ENCODE measurements at regions not wholly inside any gene's neighbourhood (a gene's known extent, or its start where the extent isn't known, plus 50 kb on each side); places are given as distances from the start of the nearest gene placed in this dataset.
"Not testable (repeated sequence)": the region's sequence is repeated elsewhere in the genome, so short reads cannot be mapped to it uniquely, and the experiment has no call there.

DNA sequence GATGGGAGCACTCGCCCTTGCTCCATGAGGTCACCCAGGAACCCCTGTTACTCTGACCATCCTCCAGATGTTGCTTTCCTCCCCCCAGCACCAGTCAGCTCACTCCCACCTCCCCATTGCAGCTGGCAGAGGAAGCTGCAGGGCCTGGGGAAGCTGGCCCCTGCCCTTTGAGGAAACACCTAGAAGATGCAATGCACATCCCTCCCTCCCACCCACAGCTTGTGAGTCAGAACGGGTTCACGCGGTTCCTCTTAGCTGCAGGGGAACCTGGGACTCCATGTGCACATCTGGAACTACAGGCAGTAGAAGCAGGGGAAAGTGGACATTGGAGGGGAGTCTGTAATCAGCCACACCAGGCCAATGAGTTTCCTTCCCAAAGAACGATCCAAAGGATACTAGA, 96.9 kb downstream of the KATNIP start:
- H3K4me1 Mint-ChIP-seq (ENCODE audit: low read depth), result no peaks in the 10 kb centered on the region
- ATAC-seq (no peak), DNase-seq (no peak)
- no peaks in the 10 kb centered on the region for H3K27me3 Mint-ChIP-seq (ENCODE audit: low read depth)
- peaks cover 14% of the 10 kb centered on the region for H3K36me3 Mint-ChIP-seq (ENCODE audit: insufficient read depth)
- no peak overlapping the region for H3K4me3 Mint-ChIP-seq
- H3K9me3 Mint-ChIP-seq, result no peaks in the 10 kb centered on the region

DNA sequence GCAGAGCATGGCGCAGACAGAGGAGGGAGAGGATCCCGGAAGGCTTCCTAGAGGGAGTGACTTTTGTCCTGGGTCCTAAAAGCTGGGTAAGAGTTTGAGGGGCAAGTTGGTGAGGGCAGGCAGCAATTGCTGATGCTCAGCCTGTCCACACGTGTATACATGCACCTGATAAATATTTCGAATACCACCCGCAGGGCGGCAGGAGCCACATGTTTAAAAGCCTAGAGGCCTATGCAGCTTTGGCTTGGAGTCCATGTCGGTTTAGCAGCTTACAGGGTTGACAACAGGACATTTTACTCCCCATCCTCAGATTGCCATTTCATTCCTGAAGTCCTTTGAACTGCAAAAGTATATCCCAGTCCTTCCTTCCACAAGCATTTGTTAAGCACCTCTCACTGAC, 99.1 kb downstream of the KATNIP start:
- Mint-ChIP-seq H3K4me3 (no peak overlapping the region), H3K9me3 (no peaks in the 10 kb centered on the region), H3K4me1 (ENCODE audit: low read depth) (no peaks in the 10 kb centered on the region), H3K27me3 (ENCODE audit: low read depth) (no peaks in the 10 kb centered on the region), H3K36me3 (ENCODE audit: insufficient read depth) (peaks cover 15% of the 10 kb centered on the region)
- no peak for ATAC-seq
- DNase-seq, result no peak

DNA sequence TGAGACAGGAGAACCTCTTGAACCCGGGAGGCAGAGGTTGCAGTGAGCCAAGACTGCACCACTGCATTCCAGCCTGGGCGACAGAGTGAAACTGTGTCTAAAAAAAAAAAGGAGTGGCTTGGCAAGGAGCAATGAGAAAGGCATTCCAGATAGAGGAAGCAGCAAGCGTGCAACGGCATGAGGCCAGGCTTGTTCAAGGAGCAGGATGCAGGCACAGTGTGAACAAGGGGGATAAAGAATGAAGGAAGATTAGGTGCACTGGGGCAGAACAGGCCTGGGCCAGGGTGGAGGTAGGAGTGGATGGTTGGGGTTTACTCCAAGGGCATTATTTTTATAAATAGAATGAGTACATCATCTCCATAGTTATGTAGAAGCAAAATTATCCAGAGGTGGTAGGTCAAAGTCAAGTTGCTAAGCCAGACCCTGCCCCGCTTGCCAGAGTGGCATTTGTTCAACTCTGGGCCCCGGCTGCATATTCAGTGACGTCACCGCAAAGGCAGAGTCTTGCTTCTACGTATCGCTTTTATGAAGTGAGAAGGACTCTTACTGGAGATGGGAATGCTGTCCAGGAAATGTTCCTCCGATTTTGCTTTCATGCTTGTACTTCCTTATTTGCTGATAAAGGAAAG, 100.2 kb downstream of the KATNIP start:
- ATAC-seq, result no peak
- H3K36me3 Mint-ChIP-seq (ENCODE audit: insufficient read depth), result peaks cover 16% of the 10 kb centered on the region
- H3K27me3 Mint-ChIP-seq (ENCODE audit: low read depth), result no peaks in the 10 kb centered on the region
- H3K4me1 Mint-ChIP-seq (ENCODE audit: low read depth), result no peaks in the 10 kb centered on the region
- no peaks in the 10 kb centered on the region for H3K9me3 Mint-ChIP-seq
- no peak overlapping the region for H3K4me3 Mint-ChIP-seq
- DNase-seq, result no peak

DNA sequence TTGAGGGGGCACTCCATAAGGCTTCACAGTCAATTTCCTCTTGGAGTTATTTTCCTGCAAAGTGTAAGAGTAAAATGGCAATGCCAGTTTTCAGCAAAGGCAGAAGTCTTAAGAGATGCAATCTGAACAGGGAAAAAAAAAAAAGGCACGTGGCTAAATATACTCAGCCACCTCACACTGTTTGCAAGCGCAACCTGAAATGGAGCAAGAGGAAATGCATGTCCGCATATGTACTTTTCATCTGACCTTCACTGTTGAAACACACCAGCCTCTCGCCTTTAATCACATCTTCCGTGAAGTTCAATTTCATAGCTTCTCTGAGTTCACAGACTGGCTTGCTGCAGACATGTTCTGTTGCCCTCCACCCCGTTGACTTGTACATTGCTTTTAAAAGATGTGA, 101.4 kb downstream of the KATNIP start:
- ATAC-seq (no peak), DNase-seq (no peak)
- H3K4me3 Mint-ChIP-seq, result no peak overlapping the region
- no peaks in the 10 kb centered on the region for H3K4me1 Mint-ChIP-seq (ENCODE audit: low read depth)
- H3K27me3 Mint-ChIP-seq (ENCODE audit: low read depth), result no peaks in the 10 kb centered on the region
- no peaks in the 10 kb centered on the region for H3K9me3 Mint-ChIP-seq
- H3K36me3 Mint-ChIP-seq (ENCODE audit: insufficient read depth), result peaks cover 16% of the 10 kb centered on the region

DNA sequence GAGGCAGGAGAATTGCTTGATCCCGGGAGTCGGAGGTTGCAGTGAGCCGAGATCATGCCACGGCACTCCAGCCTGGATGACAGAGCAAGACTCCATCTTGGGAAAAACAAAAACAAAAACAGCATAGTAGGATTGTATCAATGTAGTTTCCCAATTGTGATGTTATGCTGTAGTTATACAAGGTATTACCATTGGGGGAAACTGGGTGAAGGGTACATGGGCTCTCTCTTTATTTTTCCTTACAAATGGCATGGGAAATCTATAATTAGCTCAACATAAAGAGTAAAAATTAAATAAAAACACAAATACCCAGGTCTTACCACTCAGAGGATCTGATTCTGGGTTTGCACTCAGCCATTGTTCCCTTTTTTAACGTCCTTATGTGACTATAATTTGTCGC, 107.9 kb downstream of the KATNIP start:
- ATAC-seq (no peak), DNase-seq (no peak)
- H3K27me3 Mint-ChIP-seq (ENCODE audit: low read depth), result no peaks in the 10 kb centered on the region
- H3K36me3 Mint-ChIP-seq (ENCODE audit: insufficient read depth), result peaks cover 15% of the 10 kb centered on the region
- no peaks in the 10 kb centered on the region for H3K9me3 Mint-ChIP-seq
- H3K4me1 Mint-ChIP-seq (ENCODE audit: low read depth), result no peaks in the 10 kb centered on the region
- no peak overlapping the region for H3K4me3 Mint-ChIP-seq

DNA sequence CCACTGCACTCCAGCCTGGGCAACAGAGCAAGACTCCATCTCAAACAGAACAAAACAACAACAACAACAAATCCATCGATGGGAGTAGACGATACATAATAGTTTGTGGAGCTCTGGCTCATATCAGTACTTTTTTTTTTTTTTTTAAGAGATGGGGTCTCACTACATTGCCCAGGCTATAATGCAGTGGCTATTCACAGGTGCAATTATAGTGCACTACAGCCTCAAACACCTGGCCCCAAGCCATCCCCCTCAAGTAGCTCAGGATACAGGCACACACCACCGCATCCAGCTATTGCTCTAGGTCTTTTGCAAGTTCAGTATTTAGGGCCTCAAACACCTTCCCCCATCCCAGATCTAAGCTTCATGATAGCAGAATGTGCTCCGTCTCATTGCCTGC, 110.6 kb downstream of the KATNIP start:
- H3K9me3 Mint-ChIP-seq, result no peaks in the 10 kb centered on the region
- H3K4me1 Mint-ChIP-seq (ENCODE audit: low read depth), result no peaks in the 10 kb centered on the region
- H3K27me3 Mint-ChIP-seq (ENCODE audit: low read depth), result no peaks in the 10 kb centered on the region
- no peak overlapping the region for H3K4me3 Mint-ChIP-seq
- H3K36me3 Mint-ChIP-seq (ENCODE audit: insufficient read depth), result peaks cover 13% of the 10 kb centered on the region
- no peak for ATAC-seq
- no peak for DNase-seq

DNA sequence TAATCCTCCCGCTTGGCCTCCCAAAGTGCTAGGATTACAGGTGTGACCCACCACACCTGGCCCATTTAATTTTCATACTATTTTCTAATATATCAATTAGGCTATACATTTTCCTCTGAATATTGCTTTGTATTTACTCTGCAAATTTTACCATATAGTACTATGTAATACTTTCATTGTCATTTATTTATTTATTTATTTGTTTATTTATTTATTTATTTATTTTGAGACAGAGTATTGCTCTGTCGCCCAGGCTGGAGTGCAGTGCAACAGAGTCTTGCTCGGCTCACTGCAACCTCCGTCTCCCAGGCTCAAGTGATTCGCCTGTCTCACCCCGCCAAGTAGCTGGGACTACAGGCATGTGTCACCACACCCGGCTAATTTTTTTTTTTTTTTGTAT, 113.3 kb downstream of the KATNIP start:
- H3K9me3 Mint-ChIP-seq; ATAC-seq; H3K27me3 Mint-ChIP-seq (ENCODE audit: low read depth); DNase-seq; H3K4me3 Mint-ChIP-seq; H3K4me1 Mint-ChIP-seq (ENCODE audit: low read depth): not testable (repeated sequence)
- peaks cover 22% of the 10 kb centered on the region for H3K36me3 Mint-ChIP-seq (ENCODE audit: insufficient read depth)

DNA sequence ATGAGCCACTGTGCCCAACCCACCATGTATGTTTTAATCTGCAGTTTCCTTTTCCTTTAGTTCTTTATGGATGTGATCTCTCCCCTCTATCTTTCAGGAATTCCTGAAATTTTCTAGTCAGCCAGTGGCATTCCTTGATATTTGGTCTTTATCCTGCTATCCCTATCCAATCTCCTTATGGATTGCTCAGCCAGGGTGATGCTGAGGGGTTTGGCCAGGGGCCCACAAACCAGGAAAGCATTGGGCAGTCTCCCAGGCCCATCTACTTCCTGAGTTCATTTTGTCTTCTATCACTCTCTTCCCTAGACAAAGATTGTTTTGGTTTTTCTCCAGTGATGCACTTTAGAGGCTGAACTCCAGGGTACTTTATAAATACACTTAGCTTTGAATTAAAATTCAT, 115.9 kb downstream of the KATNIP start:
- no peaks in the 10 kb centered on the region for H3K27me3 Mint-ChIP-seq (ENCODE audit: low read depth)
- no peak overlapping the region for H3K4me3 Mint-ChIP-seq
- ATAC-seq (no peak), DNase-seq (no peak)
- H3K9me3 Mint-ChIP-seq, result no peaks in the 10 kb centered on the region
- no peaks in the 10 kb centered on the region for H3K4me1 Mint-ChIP-seq (ENCODE audit: low read depth)
- H3K36me3 Mint-ChIP-seq (ENCODE audit: insufficient read depth), result peaks cover 25% of the 10 kb centered on the region

DNA sequence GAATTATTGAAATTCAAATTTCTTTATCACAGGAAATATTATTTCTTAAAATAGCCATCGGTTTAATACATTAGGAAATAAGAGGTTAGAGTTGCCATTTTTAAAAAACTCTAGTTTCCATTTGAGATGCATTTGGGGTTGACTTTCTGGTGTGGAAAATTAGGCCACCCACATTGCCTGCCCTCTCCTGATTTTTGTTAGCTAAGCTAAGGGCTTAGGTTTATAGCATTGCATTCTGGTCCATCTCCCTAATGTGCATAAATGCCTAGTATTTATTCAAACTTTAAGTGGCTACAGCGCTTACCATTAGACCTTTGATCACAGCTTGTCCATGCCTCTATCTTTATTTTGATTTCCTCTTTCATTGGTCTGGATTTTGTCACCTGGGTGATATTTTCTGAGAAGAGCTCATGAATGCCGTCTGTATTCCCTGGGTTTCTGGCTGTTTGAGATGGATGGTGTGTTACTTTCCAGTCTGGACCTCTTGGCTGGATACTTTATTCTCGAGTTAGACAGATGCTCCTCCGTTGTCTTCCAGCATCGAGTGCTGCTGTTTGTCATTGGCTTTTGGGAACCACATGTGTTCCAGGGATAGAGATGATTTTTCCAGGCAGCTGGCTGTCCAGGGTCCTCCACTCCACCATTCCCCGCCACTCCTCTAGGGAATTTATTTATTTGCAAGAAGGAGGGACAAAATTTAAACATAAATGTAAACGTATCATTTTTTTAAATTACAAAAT, 120.3 kb downstream of the KATNIP start:
- H3K36me3 Mint-ChIP-seq (ENCODE audit: insufficient read depth), result peaks cover 28% of the 10 kb centered on the region
- ATAC-seq (no peak), DNase-seq (no peak)
- no peaks in the 10 kb centered on the region for H3K9me3 Mint-ChIP-seq
- no peaks in the 10 kb centered on the region for H3K27me3 Mint-ChIP-seq (ENCODE audit: low read depth)
- H3K4me1 Mint-ChIP-seq (ENCODE audit: low read depth), result no peaks in the 10 kb centered on the region
- H3K4me3 Mint-ChIP-seq, result no peak overlapping the region

DNA sequence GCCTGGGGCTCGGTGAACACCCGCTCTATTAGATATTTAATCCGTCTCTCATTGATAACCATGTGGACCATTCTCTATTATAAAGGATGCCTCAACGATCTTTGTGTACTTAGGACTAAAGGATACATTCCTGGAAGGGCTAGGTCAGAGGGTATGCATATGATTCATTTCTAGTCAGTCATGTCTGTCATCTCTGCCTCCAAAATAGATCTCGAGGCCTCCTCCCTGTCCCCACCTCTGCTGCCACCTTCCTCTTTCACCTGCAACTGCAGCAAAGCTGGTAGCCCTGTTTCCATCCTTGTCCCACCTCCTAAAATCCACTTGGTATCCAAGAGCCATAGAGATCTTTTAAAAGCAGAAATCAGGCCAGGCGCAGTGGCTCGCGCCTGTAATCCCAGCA, 121.5 kb downstream of the KATNIP start:
- DNase-seq (no peak), ATAC-seq (no peak)
- Mint-ChIP-seq H3K36me3 (ENCODE audit: insufficient read depth) (peaks cover 23% of the 10 kb centered on the region), H3K4me3 (no peak overlapping the region), H3K27me3 (ENCODE audit: low read depth) (no peaks in the 10 kb centered on the region), H3K4me1 (ENCODE audit: low read depth) (no peaks in the 10 kb centered on the region), H3K9me3 (no peaks in the 10 kb centered on the region)

DNA sequence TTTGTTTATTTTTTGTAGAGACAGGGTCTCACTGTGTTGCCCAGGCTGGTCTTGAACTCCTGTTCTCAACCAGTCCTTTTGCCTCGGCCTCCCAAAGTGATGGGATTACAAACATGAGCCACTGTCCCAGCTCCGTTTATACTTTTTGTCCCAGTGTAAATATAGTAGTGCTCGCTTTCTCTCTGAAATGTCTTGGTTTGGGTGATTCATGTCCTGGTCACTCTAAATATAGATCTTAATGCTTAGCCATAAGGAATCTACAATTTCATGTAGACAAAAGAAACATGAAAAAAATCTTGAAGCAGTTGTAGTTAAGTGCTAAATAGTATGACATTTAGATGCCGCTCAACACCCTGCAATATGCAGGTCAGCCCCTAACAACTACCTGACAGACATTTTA, 126.9 kb downstream of the KATNIP start:
- no peaks in the 10 kb centered on the region for H3K4me1 Mint-ChIP-seq (ENCODE audit: low read depth)
- H3K4me3 Mint-ChIP-seq, result no peak overlapping the region
- H3K9me3 Mint-ChIP-seq, result no peaks in the 10 kb centered on the region
- DNase-seq, result no peak
- no peaks in the 10 kb centered on the region for H3K27me3 Mint-ChIP-seq (ENCODE audit: low read depth)
- no peak for ATAC-seq
- peaks cover 45% of the 10 kb centered on the region for H3K36me3 Mint-ChIP-seq (ENCODE audit: insufficient read depth)

DNA sequence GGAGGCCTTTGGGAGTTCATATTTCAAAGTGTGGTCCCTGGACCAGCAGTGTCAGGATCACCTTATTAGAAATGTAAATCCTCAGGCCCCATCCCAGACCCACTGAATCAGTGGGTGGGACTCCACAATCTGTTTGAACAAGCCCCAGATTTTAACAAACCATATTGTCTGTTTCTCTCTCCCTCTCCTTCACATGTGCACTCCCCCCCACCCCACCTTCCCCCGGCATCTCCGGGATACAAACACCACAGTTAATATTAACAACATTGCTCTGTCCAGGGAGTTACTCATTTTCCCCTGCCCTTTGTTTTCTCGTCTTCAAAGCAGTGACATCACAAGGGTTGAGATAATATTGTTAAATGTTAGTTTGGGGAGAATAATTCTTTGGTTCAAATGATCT, 127.3 kb downstream of the KATNIP start:
- Mint-ChIP-seq H3K9me3 (no peaks in the 10 kb centered on the region), H3K4me1 (ENCODE audit: low read depth) (no peaks in the 10 kb centered on the region), H3K4me3 (no peak overlapping the region), H3K36me3 (ENCODE audit: insufficient read depth) (peaks cover 46% of the 10 kb centered on the region), H3K27me3 (ENCODE audit: low read depth) (no peaks in the 10 kb centered on the region)
- DNase-seq (no peak), ATAC-seq (no peak)

DNA sequence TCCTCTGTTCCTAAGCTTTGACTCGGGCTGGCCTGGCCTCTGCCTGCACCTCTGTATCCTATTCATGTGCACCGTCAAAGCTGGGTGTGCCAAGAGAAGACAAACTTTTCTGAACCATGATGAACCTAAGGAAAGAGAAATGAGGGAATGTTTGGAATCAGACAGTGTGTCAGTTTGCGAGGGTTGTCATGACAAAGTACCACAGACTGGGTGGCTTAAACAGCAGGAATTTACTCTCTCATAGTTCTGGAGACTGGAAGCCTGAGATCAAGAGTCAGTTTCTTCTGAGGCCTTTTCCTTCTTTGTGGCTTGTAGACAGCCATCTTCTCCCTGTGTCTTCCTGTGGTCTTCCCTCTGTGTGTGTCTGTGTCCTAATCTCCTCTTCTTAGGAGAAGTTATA, 129.0 kb downstream of the KATNIP start:
- ATAC-seq (no peak), DNase-seq (no peak)
- no peaks in the 10 kb centered on the region for H3K27me3 Mint-ChIP-seq (ENCODE audit: low read depth)
- no peak overlapping the region for H3K4me3 Mint-ChIP-seq
- H3K36me3 Mint-ChIP-seq (ENCODE audit: insufficient read depth), result peaks cover 58% of the 10 kb centered on the region
- no peaks in the 10 kb centered on the region for H3K9me3 Mint-ChIP-seq
- no peaks in the 10 kb centered on the region for H3K4me1 Mint-ChIP-seq (ENCODE audit: low read depth)

DNA sequence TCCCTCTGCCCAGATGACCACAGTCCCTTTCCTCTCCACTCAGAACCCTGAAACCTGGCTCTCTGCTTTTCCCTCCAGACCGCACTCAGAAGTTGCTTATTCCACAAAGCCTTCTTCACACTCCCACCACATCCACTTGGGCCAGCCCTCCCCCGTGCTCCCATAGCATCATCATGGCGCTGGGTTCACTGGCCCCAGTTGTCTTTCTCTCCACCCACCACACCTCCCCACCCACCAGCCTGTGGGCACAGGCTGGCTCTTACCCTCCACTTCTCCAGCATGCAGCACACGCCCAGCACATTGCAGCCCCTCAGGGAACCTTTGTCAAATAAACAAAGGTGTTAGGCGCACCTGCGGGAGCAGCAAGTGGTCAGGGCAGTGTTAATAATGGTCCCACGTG, 130.0 kb downstream of the KATNIP start:
- no peak for DNase-seq
- no peaks in the 10 kb centered on the region for H3K4me1 Mint-ChIP-seq (ENCODE audit: low read depth)
- H3K4me3 Mint-ChIP-seq, result no peak overlapping the region
- ATAC-seq, result no peak
- H3K36me3 Mint-ChIP-seq (ENCODE audit: insufficient read depth), result peaks cover 54% of the 10 kb centered on the region
- no peaks in the 10 kb centered on the region for H3K9me3 Mint-ChIP-seq
- H3K27me3 Mint-ChIP-seq (ENCODE audit: low read depth), result no peaks in the 10 kb centered on the region

DNA sequence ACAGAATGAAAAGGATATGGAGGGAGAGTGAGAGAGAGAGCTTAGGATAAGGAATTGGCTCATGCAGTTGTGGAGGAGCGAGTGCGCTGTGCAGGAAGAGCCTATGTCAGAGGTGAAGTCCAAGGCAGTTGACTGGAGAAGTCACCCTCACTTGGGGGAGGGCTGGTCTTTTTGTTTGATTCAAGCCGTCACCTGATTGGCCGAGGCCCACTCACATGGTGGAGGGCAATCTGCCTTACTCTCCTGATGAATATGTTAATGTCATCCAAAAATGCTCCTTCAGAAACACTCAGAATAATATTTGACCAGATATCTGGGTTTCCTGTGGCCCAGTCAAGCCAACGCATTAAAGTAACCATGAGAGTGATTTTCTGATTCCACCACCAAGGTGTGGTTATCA, 131.7 kb downstream of the KATNIP start:
- Mint-ChIP-seq H3K4me1 (ENCODE audit: low read depth) (no peaks in the 10 kb centered on the region), H3K36me3 (ENCODE audit: insufficient read depth) (peaks cover 53% of the 10 kb centered on the region), H3K27me3 (ENCODE audit: low read depth) (no peaks in the 10 kb centered on the region), H3K9me3 (no peaks in the 10 kb centered on the region), H3K4me3 (no peak overlapping the region)
- ATAC-seq (no peak), DNase-seq (no peak)

Measured in activated T-cell treated with anti-CD3 and anti-CD28 coated beads, Interleukin-2, amount 50 U/mL, for 4 hours (primary cell).